ENCODE measurements at regions not wholly inside any gene's neighbourhood (a gene's known extent, or its start where the extent isn't known, plus 50 kb on each side); places are given as distances from the start of the nearest gene placed in this dataset.

DNA sequence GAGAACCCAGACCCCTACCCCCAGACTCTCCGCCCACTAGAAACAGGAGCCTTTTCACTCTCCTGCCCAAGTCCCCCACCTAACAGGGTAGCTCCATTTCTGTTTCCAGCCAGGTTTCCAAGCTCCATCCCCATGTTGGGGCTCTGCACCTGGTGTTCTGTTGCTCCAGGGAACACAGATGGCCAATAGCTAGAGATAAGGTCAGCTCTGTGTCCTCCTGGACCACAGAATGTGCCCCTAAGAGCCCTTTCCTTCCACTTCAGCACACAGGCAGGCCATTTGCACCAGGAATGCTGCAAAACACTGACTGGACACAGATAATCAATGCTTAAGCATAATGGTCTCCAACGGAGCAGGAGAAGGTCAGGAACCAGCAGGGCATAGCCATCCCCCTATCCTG lies 159.4 kb downstream of the QRSL1 start:
- TF ChIP-seq CTCF (IDR thresholded peaks at IDR 0.05) (no peak), POLR2A (IDR thresholded peaks at IDR 0.05) (no peak), POLR2AphosphoS5 (IDR thresholded peaks at IDR 0.05) (no peak)

Data from prostate gland (tissue), 2 donors.